Progenitor cell of endocrine pancreas (in vitro differentiated cells): ENCODE measurements at regions not wholly inside any gene's neighbourhood (a gene's known extent, or its start where the extent isn't known, plus 50 kb on each side); places are given as distances from the start of the nearest gene placed in this dataset.

Source experiments
- DNase-seq: peaks from one replicate; pipeline ENCODE4 v3.0.0; 2021; ENCODE audit warnings: low spot score; ENCODE audit not compliant: unreplicated experiment
- H3K27ac Mint-ChIP-seq: 2 replicates; pipeline ENCODE4 v1.8.0; 2021; ENCODE audit warnings: mild to moderate bottlenecking, moderate library complexity, mixed read lengths
- H3K27me3 Mint-ChIP-seq: 2 replicates; pipeline ENCODE4 v1.8.0; 2021; ENCODE audit warnings: mixed read lengths
- H3K36me3 Mint-ChIP-seq: 2 replicates; pipeline ENCODE4 v1.8.0; 2022; ENCODE audit warnings: mixed read lengths; ENCODE audit not compliant: insufficient read depth
- H3K4me1 Mint-ChIP-seq: 2 replicates; pipeline ENCODE4 v1.8.0; 2021; ENCODE audit warnings: low read depth, mixed read lengths
- H3K4me3 Mint-ChIP-seq: 2 replicates; pipeline ENCODE4 v1.8.0; 2021; ENCODE audit warnings: low read depth, mild to moderate bottlenecking, moderate library complexity, mixed read lengths
- H3K9me3 Mint-ChIP-seq: 2 replicates; pipeline ENCODE4 v1.8.0; 2021; ENCODE audit warnings: low read depth, mixed read lengths
- TF ChIP-seq, protein P1 (sequence below): fragments of 200-600 bp; sonication (generic); IDR thresholded peaks from one replicate; pipeline ENCODE4 v1.5.0; 2021; ENCODE audit warnings: antibody characterized with exemption, mild to moderate bottlenecking; ENCODE audit not compliant: unreplicated experiment

DNA sequence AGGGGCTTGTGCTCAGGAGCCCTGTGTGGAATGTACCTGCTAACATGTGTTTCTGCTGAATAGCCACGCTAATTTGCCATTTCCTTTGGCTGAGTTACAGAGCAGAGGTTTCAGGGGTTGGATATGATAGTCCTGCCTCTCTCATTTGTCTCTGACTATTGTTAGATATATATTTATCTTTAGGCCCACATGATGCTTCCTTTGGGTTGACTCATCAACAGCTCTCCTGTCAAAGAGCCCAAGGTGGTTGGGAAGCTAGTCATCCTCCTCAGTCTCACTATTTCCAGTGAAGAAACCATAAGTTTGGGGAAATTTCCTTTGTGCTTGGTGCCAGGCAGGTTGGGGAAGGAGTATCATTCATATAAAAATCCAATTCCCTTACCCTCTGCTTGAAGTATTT, 1194.6 kb downstream of the ZPLD1 start:
- no peak for DNase-seq
- no peaks in the 10 kb centered on the region for H3K27me3 Mint-ChIP-seq
- TF ChIP-seq, protein P1, sequence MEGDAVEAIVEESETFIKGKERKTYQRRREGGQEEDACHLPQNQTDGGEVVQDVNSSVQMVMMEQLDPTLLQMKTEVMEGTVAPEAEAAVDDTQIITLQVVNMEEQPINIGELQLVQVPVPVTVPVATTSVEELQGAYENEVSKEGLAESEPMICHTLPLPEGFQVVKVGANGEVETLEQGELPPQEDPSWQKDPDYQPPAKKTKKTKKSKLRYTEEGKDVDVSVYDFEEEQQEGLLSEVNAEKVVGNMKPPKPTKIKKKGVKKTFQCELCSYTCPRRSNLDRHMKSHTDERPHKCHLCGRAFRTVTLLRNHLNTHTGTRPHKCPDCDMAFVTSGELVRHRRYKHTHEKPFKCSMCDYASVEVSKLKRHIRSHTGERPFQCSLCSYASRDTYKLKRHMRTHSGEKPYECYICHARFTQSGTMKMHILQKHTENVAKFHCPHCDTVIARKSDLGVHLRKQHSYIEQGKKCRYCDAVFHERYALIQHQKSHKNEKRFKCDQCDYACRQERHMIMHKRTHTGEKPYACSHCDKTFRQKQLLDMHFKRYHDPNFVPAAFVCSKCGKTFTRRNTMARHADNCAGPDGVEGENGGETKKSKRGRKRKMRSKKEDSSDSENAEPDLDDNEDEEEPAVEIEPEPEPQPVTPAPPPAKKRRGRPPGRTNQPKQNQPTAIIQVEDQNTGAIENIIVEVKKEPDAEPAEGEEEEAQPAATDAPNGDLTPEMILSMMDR: no peak
- no peaks in the 10 kb centered on the region for H3K4me1 Mint-ChIP-seq
- H3K27ac Mint-ChIP-seq: no peak overlapping the region
- H3K36me3 Mint-ChIP-seq: peaks cover 3% of the 10 kb centered on the region
- peaks cover 36% of the 10 kb centered on the region for H3K9me3 Mint-ChIP-seq
- no peak overlapping the region for H3K4me3 Mint-ChIP-seq

DNA sequence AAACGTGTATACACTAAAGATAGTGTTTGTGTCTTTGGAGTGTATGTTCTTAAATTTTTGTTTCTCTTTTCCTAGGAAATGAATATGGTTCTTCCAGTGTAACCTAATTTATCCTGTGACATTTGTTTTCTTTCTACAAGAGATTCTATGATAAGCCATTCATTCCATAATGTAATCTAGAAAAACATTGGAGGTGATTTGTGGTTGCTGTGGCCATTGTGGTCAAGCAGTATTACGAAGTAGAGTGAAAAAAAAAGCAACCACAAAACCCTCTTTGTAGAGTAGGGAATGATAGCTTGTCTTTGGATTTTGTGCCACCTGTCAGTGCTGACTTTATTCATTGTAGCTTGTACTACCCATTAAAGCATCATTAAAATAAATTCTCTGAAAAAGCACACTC, 1209.6 kb downstream of the ZPLD1 start:
- H3K27ac Mint-ChIP-seq: no peak overlapping the region
- TF ChIP-seq, protein P1: no peak
- no peaks in the 10 kb centered on the region for H3K27me3 Mint-ChIP-seq
- peaks cover 5% of the 10 kb centered on the region for H3K4me1 Mint-ChIP-seq
- DNase-seq: no peak
- no peak overlapping the region for H3K4me3 Mint-ChIP-seq
- H3K9me3 Mint-ChIP-seq: no peaks in the 10 kb centered on the region
- no peaks in the 10 kb centered on the region for H3K36me3 Mint-ChIP-seq

DNA sequence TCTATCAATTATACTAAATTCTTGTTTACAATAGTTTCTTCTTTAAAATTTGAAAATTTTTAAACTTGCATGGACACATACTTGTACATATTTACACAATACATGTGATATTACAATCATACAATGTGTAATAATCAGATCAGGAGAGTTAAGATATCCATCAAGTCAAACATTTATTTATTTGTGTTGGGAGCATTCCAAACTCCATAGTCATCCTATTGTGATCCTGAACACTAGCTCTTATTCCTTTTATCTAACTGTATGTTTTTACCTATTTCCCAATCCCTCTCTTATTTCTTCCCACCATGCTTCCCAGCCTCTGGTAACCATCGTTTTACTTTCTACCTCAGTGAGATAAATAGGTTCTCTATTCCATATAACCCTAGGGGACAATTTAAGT, 1219.2 kb downstream of the ZPLD1 start:
- Mint-ChIP-seq H3K4me1 (no peaks in the 10 kb centered on the region), H3K9me3 (no peaks in the 10 kb centered on the region), H3K27me3 (no peaks in the 10 kb centered on the region), H3K4me3 (no peak overlapping the region), H3K36me3 (no peaks in the 10 kb centered on the region), H3K27ac (no peak overlapping the region)
- no peak for DNase-seq
- TF ChIP-seq, protein P1: no peak

DNA sequence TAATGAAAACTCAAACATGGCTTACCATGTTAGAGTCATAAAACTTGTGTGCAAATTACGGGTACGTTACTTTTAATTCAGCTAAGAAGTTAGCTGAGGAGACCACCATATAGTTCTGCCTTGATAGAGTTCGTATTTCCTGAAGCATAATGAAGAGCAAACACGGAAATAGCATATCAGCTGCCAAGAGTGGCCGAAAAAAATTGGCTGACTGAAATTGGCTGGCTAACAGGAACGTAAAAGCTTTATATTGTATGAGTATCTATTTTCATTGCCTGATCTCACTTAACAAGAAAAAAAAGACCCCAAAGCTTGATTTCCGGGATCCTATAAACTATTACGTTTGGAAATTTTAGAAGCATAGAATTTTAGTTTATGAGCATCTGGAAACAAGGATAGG, 1222.9 kb downstream of the ZPLD1 start:
- Mint-ChIP-seq H3K9me3 (no peaks in the 10 kb centered on the region), H3K27me3 (no peaks in the 10 kb centered on the region), H3K4me3 (no peak overlapping the region), H3K36me3 (no peaks in the 10 kb centered on the region), H3K27ac (no peak overlapping the region), H3K4me1 (no peaks in the 10 kb centered on the region)
- TF ChIP-seq, protein P1: no peak
- DNase-seq: no peak

DNA sequence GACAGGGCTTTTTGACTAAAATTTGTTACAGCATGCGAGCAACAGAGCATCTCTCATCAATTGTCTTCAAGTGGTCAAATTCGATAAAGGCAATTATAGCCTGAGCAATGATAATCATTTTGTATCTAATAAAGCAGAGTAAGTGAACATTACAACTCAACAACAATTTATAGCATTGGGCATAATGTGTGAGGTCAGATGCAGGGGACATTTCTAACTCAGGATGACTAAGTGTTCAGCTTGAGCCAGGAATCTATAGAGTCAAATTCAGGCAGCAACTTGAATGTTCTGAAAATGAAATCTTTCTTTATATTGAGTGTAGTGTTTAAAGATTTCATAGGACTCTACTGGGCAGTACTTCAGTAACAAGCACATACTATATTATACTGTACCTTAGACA, 1226.0 kb downstream of the ZPLD1 start:
- H3K4me1 Mint-ChIP-seq: no peaks in the 10 kb centered on the region
- no peaks in the 10 kb centered on the region for H3K36me3 Mint-ChIP-seq
- TF ChIP-seq, protein P1: no peak
- H3K9me3 Mint-ChIP-seq: no peaks in the 10 kb centered on the region
- H3K27me3 Mint-ChIP-seq: no peaks in the 10 kb centered on the region
- H3K4me3 Mint-ChIP-seq: no peak overlapping the region
- DNase-seq: no peak
- H3K27ac Mint-ChIP-seq: no peak overlapping the region

DNA sequence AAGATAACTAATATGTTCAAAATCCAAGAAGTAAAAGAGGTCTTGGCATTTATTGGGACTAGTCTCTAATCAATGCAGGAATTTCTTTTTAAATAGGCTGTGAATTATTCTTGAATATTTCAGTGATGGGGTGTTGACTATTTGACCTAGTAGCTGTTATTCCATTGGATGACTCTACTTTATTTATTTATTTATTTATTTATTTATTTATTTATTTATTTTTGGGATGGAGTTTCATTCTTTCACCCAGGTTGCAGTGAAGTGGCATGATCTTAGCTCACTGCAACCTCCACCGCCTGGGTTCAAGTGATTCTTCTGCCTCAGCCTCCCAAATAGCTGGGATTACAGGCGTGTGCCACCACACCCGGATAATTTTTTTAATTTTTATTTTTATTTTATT, 1227.8 kb downstream of the ZPLD1 start:
- Mint-ChIP-seq H3K4me1 (no peaks in the 10 kb centered on the region), H3K9me3 (no peaks in the 10 kb centered on the region)
- TF ChIP-seq, protein P1: no peak

More for the DNA sequence above, 1227.8 kb downstream of the ZPLD1 start:
- H3K36me3 Mint-ChIP-seq: no peaks in the 10 kb centered on the region
- no peak for DNase-seq
- no peak overlapping the region for H3K4me3 Mint-ChIP-seq
- H3K27me3 Mint-ChIP-seq: no peaks in the 10 kb centered on the region
- H3K27ac Mint-ChIP-seq: no peak overlapping the region
